WI38 (cell line): ENCODE measurements at regions not wholly inside any gene's neighbourhood (a gene's known extent, or its start where the extent isn't known, plus 50 kb on each side); places are given as distances from the start of the nearest gene placed in this dataset.

Experiments used
- H3K4me3 ChIP-seq: 2 replicates; pipeline ENCODE4 v1.5.1; 2011; ENCODE audit warnings: low read depth, mild to moderate bottlenecking, control low read depth, low read length
- CTCF ChIP-seq: IDR thresholded peaks from 2 replicates; pipeline ENCODE4 v1.5.1; 2012; ENCODE audit warnings: low read depth, mild to moderate bottlenecking, control low read depth, low read length

- H3K4me3 ChIP-seq: no peak overlapping the region
- no peak for TF ChIP-seq CTCF
These were observed 80.1 kb upstream of the SHANK2 start for GRCh38 chr11:71332447-71332846.

DNA sequence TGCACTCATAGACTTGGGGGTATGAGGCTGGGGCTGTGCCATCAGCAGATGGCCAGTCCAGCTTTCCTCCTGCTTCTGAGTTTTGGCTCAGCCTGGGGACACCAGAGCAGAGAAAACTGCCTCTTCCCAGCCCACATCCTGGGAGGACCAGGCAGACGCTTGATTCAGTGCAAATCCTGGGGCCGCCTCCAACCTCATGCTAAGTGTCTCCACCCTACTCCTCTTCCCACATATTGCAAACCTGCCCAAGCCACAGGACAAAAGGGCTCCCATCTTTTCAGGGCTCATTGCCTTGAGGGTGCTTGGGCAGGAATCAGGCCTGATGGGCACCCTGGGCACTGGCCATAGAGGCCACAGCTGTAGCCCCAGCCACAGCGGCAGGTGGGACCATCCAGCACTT lies 79.7 kb upstream of the SHANK2 start:
- no peak overlapping the region for H3K4me3 ChIP-seq
- no peak for TF ChIP-seq CTCF

DNA sequence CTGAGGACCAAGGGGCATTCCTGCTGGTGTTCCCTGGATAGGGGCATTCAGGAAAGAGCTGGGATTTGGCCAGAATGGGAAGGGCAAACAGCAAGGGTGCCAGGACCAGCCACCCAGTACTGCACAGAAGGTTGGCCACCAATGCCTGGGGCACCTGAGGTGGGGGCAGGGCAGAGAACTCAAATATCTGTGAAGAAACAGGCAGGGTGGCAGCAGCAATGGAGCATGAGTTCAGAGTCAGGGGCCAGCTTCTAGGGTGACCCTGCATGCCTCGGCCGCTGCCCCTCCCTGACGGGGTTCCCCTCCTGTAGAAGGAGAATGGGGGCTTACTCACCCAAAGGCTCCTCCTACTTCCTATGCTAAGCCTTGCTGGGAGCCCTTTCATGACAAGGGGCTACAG lies 79.3 kb upstream of the SHANK2 start:
- no peak for TF ChIP-seq CTCF

GRCh38 chr11:71330996-71331395 lies 78.6 kb upstream of the SHANK2 start:
- no peak overlapping the region for H3K4me3 ChIP-seq
- no peak for TF ChIP-seq CTCF

More for the DNA sequence above, 79.3 kb upstream of the SHANK2 start:
- H3K4me3 ChIP-seq: no peak overlapping the region

DNA sequence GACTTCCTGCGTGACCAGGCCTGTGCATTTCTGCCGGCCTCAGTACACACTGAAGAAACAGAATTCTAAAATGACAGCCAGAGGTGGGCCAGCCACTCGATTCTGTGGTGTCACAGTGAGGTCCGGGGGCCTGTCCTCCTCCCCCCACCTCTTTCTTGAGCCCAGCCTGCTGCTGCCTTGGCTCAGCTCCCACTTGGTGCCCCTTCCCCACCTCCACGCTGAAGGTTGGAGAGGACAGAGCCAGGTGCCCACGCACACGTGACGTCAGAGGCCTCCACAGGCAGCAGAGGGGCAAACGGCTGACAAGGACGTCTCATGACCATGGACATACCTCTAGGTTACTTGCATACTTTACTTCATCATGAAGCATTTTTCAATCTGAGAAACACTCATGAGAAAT lies 78.0 kb upstream of the SHANK2 start:
- TF ChIP-seq CTCF: no peak
- no peak overlapping the region for H3K4me3 ChIP-seq

DNA sequence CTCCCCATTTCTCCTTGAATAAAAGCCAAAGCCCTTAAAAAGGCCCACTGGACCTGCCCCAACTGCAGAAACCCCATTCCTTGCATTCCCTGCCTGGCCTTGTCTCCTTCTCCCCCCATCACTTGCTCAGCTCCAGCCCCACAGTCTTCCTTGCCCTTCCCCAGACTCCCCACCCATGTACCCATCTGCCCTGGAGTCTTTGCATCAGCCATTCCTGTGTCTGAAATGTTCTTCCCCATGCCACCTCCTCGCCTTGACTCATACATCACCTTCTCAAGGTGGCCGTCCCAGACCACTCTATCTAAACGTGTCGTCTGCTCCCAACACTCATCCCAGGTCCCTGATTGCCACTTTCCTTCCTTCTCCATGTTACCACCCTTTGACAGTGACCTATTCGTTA lies 77.4 kb upstream of the SHANK2 start:
- TF ChIP-seq CTCF: no peak

DNA sequence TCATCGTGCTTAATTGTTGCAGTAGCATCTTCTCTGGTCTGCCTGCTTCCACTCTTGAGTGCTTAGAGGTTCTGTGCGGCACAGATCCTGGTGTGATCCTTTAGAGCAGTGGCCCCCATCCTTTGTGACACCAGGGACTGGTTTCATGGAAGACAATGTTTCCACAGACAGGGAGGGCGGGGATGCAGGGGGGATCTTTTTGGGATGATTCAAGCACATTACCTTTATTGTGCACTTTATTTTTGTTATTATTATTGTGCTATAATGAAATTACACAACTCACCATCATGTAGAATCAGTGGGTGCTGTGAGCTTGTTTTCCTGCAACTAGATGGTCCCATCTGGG lies 76.8 kb upstream of the SHANK2 start:
- no peak overlapping the region for H3K4me3 ChIP-seq
- no peak for TF ChIP-seq CTCF

More for the DNA sequence above, 77.4 kb upstream of the SHANK2 start:
- no peak overlapping the region for H3K4me3 ChIP-seq
